Hepatocyte (in vitro differentiated cells): ENCODE measurements at regions not wholly inside any gene's neighbourhood (a gene's known extent, or its start where the extent isn't known, plus 50 kb on each side); places are given as distances from the start of the nearest gene placed in this dataset.

ENCODE experiments used
- EZH2 ChIP-seq: fragments of 200-600 bp; sonication (generic); IDR thresholded peaks from 2 replicates; pipeline ENCODE4 v1.6.1; 2016; ENCODE audit warnings: antibody characterized with exemption, mild to moderate bottlenecking, borderline replicate concordance
- EZH2phosphoT487 ChIP-seq: fragments of 200-600 bp; sonication (generic); IDR thresholded peaks from one replicate; pipeline ENCODE4 v1.6.1; 2018; ENCODE audit warnings: antibody characterized with exemption, mild to moderate bottlenecking, low read depth, moderate library complexity; ENCODE audit not compliant: unreplicated experiment, severe bottlenecking
- TF ChIP-seq, protein P1 (sequence below): fragments of 200-600 bp; sonication (generic); IDR thresholded peaks from 2 replicates; pipeline ENCODE4 v1.5.1; 2016; ENCODE audit warnings: antibody characterized with exemption, mild to moderate bottlenecking; ENCODE audit not compliant: poor library complexity

DNA sequence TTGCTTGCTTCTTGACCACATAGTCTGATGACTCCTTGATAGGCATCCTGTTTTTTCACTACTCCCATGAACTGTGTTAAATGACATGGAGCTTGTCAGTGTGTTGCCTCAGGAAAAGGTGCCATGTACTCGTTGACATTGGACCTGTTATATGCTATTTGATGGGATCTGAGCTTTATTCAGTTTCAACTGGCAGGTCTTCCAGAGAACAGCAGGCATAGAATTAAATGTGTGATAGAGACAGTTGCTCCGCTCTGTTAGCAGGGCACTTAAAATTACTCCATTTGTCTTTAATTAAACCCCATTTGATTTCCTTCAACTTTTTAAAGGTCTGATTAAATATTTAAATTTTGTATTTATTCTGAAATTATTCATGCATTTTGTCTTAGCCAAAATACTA is 189.7 kb upstream of the ADGRL4 start:
- TF ChIP-seq, protein P1, sequence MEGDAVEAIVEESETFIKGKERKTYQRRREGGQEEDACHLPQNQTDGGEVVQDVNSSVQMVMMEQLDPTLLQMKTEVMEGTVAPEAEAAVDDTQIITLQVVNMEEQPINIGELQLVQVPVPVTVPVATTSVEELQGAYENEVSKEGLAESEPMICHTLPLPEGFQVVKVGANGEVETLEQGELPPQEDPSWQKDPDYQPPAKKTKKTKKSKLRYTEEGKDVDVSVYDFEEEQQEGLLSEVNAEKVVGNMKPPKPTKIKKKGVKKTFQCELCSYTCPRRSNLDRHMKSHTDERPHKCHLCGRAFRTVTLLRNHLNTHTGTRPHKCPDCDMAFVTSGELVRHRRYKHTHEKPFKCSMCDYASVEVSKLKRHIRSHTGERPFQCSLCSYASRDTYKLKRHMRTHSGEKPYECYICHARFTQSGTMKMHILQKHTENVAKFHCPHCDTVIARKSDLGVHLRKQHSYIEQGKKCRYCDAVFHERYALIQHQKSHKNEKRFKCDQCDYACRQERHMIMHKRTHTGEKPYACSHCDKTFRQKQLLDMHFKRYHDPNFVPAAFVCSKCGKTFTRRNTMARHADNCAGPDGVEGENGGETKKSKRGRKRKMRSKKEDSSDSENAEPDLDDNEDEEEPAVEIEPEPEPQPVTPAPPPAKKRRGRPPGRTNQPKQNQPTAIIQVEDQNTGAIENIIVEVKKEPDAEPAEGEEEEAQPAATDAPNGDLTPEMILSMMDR: no peak
- no peak for TF ChIP-seq EZH2
- no peak for TF ChIP-seq EZH2phosphoT487
